ENCODE measurements at regions not wholly inside any gene's neighbourhood (a gene's known extent, or its start where the extent isn't known, plus 50 kb on each side); places are given as distances from the start of the nearest gene placed in this dataset.

- DNase-seq = peak in 2 of 3 donors; percentile 78 to 82
Measured at GRCh38 chr3:30353711-30354467, 252.5 kb upstream of the TGFBR2 start.

DNA sequence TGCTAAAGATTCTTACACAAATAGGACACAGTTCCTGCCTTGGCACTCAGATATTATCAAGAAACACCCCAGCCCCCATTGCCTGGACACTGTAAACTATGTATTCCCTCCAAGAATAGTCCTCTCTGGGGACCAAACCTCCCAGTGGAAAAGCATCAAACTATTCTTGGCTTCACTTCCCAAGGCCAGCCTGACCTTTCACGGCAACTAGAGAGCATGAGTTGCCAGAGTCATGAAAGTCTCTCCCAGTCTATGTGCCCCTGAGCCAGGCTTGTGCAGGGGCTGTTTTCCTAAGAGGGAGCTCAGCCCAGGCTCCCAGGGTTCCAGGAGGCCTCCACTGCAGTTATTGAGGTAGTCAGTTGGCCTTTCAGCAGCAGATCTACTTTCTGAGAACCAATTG, 251.9 kb upstream of the TGFBR2 start:
- peak overlapping the region in 3 of 4 donors; percentile 23 to 51 (median 46) for H3K27ac ChIP-seq
- TF ChIP-seq, protein P1, sequence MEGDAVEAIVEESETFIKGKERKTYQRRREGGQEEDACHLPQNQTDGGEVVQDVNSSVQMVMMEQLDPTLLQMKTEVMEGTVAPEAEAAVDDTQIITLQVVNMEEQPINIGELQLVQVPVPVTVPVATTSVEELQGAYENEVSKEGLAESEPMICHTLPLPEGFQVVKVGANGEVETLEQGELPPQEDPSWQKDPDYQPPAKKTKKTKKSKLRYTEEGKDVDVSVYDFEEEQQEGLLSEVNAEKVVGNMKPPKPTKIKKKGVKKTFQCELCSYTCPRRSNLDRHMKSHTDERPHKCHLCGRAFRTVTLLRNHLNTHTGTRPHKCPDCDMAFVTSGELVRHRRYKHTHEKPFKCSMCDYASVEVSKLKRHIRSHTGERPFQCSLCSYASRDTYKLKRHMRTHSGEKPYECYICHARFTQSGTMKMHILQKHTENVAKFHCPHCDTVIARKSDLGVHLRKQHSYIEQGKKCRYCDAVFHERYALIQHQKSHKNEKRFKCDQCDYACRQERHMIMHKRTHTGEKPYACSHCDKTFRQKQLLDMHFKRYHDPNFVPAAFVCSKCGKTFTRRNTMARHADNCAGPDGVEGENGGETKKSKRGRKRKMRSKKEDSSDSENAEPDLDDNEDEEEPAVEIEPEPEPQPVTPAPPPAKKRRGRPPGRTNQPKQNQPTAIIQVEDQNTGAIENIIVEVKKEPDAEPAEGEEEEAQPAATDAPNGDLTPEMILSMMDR (IDR thresholded peaks at IDR 0.05) = no peak
- TF ChIP-seq POLR2A (IDR thresholded peaks at IDR 0.05) = no peak
- no peaks in the 10 kb centered on the region for H3K36me3 ChIP-seq
- no peaks in the 10 kb centered on the region for H3K9me3 ChIP-seq
- no peak for DNase-seq
- no peaks in the 10 kb centered on the region for H3K27me3 ChIP-seq
- no peak overlapping the region for H3K4me3 ChIP-seq
- peaks cover 0 to 19% (median 8%) of the 10 kb centered on the region in 4 donors for H3K4me1 ChIP-seq

More at GRCh38 chr3:30353711-30354467, 252.5 kb upstream of the TGFBR2 start:
- H3K27me3 ChIP-seq = no peaks in the 10 kb centered on the region
- no peak for TF ChIP-seq POLR2A (IDR thresholded peaks at IDR 0.05)
- TF ChIP-seq, protein P1 (IDR thresholded peaks at IDR 0.05) = no peak
- H3K4me3 ChIP-seq = no peak overlapping the region
- no peaks in the 10 kb centered on the region for H3K9me3 ChIP-seq
- no peaks in the 10 kb centered on the region for H3K36me3 ChIP-seq
- peaks cover 0 to 19% (median 8%) of the 10 kb centered on the region in 4 donors for H3K4me1 ChIP-seq
- peak overlapping the region in 3 of 4 donors; percentile 23 to 51 (median 46) for H3K27ac ChIP-seq

- Histone ChIP-seq H3K36me3 (no peaks in the 10 kb centered on the region), H3K9me3 (no peaks in the 10 kb centered on the region), H3K27ac (peak overlapping the region in 2 of 4 donors; percentile 23 to 46), H3K4me3 (no peak overlapping the region), H3K4me1 (peaks cover 0 to 19% (median 8%) of the 10 kb centered on the region in 4 donors), H3K27me3 (no peaks in the 10 kb centered on the region)
- no peak for DNase-seq
- TF ChIP-seq, protein P1 (IDR thresholded peaks at IDR 0.05) = peak in 2 of 6 experiments; percentile 8 to 10
- TF ChIP-seq POLR2A (IDR thresholded peaks at IDR 0.05) = no peak
Measured at GRCh38 chr3:30354972-30355371, 251.4 kb upstream of the TGFBR2 start.

DNA sequence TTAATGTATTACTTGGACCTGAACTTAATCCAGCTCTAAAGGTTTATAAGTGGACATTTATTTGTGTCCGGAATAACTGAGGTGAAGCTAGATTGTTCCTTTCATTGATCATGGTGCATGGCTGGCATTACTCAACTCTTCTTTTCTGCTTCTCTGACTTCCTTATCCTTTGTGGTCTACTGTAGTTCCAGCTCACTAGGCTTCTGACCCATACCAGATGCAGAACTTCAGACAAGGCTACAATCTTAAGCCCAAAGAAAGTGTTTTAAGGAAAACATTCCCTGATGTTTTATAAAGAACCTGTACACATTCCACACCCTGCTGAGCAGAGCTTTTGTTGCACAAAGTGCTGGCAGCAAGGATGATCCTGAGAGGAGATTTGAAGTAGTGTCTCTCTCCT, 250.8 kb upstream of the TGFBR2 start:
- no peak overlapping the region for H3K27ac ChIP-seq
- H3K9me3 ChIP-seq = no peaks in the 10 kb centered on the region
- no peaks in the 10 kb centered on the region for H3K36me3 ChIP-seq
- H3K27me3 ChIP-seq = no peaks in the 10 kb centered on the region
- DNase-seq = no peak
- peaks cover 0 to 19% (median 8%) of the 10 kb centered on the region in 4 donors for H3K4me1 ChIP-seq
- no peak for TF ChIP-seq POLR2A (IDR thresholded peaks at IDR 0.05)
- TF ChIP-seq, protein P1 (IDR thresholded peaks at IDR 0.05) = no peak
- no peak overlapping the region for H3K4me3 ChIP-seq

DNA sequence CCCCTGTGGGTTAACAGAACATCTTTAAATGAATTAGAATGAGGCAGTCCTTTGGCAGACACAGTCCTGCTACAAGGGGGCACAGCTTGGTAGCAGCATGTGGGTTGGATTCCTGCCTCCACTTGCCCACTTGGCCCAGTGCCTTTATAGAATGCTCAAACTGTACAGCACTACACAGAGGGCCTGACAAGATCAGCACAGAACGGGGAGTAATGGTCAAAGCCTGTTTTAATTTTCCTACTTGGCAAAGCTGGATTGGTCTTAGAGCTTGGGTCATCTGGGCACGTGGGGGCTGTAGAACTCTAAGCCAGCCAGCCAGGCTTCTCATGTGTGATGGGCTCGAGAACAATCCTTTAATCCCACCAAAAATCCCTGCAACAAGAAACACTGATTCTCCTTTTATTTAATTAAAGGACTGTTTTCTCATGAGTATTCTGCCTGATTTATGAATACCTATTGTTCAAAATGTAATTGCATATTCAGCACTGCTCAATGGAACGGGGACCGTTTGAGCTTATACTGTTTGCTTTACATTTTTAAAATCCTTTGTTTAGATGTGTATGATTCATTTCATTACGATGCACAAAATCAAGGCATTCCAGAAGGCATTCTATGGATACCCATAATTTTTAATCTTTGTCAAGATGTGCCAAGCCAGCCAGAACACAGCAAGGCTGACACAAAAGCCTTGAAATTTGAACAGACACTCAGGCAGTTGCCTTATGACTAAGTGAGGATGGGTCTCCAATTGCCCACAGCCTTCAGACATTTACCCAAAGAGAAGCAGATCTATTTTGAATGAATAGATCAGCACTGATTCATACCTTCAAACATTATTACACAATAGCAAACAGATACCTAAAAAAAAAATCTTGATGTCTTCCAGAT, 249.3 kb upstream of the TGFBR2 start:
- H3K4me3 ChIP-seq = no peak overlapping the region
- H3K27ac ChIP-seq = no peak overlapping the region
- no peaks in the 10 kb centered on the region for H3K36me3 ChIP-seq
- TF ChIP-seq POLR2A (IDR thresholded peaks at IDR 0.05) = no peak
- TF ChIP-seq, protein P1 (IDR thresholded peaks at IDR 0.05) = no peak
- H3K9me3 ChIP-seq = no peaks in the 10 kb centered on the region
- no peak for DNase-seq
- peaks cover 0 to 19% (median 8%) of the 10 kb centered on the region in 4 donors for H3K4me1 ChIP-seq
- no peaks in the 10 kb centered on the region for H3K27me3 ChIP-seq

All from Peyer's patch (tissue), 4 donors.